Skeletal muscle satellite cell (primary cell): ENCODE measurements at regions not wholly inside any gene's neighbourhood (a gene's known extent, or its start where the extent isn't known, plus 50 kb on each side); places are given as distances from the start of the nearest gene placed in this dataset.
"Not testable (repeated sequence)": the region's sequence is repeated elsewhere in the genome, so short reads cannot be mapped to it uniquely, and the experiment has no call there.

Experiments used
- H3K27me3 ChIP-seq: 2 replicates; pipeline ENCODE4 v1.7.0; 2013; ENCODE audit warnings: low read length; ENCODE audit not compliant: control insufficient read depth, insufficient read depth
- H3K36me3 ChIP-seq: 2 replicates; pipeline ENCODE4 v1.7.0; 2013; ENCODE audit warnings: mild to moderate bottlenecking, control low read depth, low read length; ENCODE audit not compliant: insufficient read depth
- H3K4me1 ChIP-seq: 2 replicates; pipeline ENCODE4 v1.7.0; 2013; ENCODE audit warnings: low read length; ENCODE audit not compliant: control insufficient read depth, insufficient read depth
- H3K4me2 ChIP-seq: 2 replicates; pipeline ENCODE4 v1.7.0; 2013; ENCODE audit warnings: mild to moderate bottlenecking, low read length
- H3K4me3 ChIP-seq: 2 replicates; pipeline ENCODE4 v1.7.0; 2013; ENCODE audit warnings: low read length
- H3K9ac ChIP-seq: 2 replicates; pipeline ENCODE4 v1.7.0; 2013; ENCODE audit warnings: mild to moderate bottlenecking, low read depth, low read length, moderate library complexity
- H3K9me3 ChIP-seq: replicated peaks from 2 replicates; pipeline ENCODE4 v1.7.0; 2013; ENCODE audit warnings: mild to moderate bottlenecking, control low read depth, low read length

- no peaks in the 10 kb centered on the region for H3K9me3 ChIP-seq
- H3K36me3 ChIP-seq, result no peaks in the 10 kb centered on the region
- H3K4me3 ChIP-seq, result no peak overlapping the region
- H3K4me2 ChIP-seq, result peak overlapping the region; percentile 42
- peak overlapping the region; percentile 32 for H3K9ac ChIP-seq
- H3K4me1 ChIP-seq, result peaks cover 33% of the 10 kb centered on the region
- H3K27me3 ChIP-seq, result no peaks in the 10 kb centered on the region
Measured at GRCh38 chr7:17040716-17041115, 158.9 kb upstream of the AGR3 start.

DNA sequence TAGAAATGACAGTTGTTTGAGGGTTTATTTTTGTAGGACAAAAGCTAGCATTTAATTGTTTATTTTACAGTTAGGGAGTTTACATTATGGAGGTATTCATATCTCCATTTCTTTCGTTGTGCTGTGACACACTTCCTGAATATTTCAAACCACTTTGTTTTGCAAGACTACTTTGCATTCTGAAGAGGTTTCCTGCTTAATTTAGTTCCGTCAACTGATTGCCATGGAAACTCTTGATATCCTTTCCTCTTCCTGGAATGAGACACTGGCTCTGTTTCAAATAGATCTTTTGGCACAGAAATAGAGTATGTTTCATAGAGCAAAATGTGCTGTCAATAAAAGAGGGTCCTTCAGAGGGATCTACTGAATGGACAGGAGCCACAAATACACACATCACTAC, 159.5 kb upstream of the AGR3 start:
- H3K9ac ChIP-seq, result peak overlapping the region; percentile 46
- H3K4me3 ChIP-seq, result peak overlapping the region; percentile 19

GRCh38 chr7:17042211-17042610, 160.4 kb upstream of the AGR3 start:
- peak overlapping the region; percentile 46 for H3K9ac ChIP-seq
- H3K36me3 ChIP-seq, result no peaks in the 10 kb centered on the region
- H3K9me3 ChIP-seq, result no peaks in the 10 kb centered on the region
- no peaks in the 10 kb centered on the region for H3K27me3 ChIP-seq
- H3K4me3 ChIP-seq, result no peak overlapping the region
- H3K4me2 ChIP-seq, result peak overlapping the region; percentile 56
- peaks cover 33% of the 10 kb centered on the region for H3K4me1 ChIP-seq

More for the DNA sequence above, 159.5 kb upstream of the AGR3 start:
- no peaks in the 10 kb centered on the region for H3K27me3 ChIP-seq
- H3K4me1 ChIP-seq, result peaks cover 33% of the 10 kb centered on the region
- no peaks in the 10 kb centered on the region for H3K9me3 ChIP-seq
- no peaks in the 10 kb centered on the region for H3K36me3 ChIP-seq
- peak overlapping the region; percentile 56 for H3K4me2 ChIP-seq

DNA sequence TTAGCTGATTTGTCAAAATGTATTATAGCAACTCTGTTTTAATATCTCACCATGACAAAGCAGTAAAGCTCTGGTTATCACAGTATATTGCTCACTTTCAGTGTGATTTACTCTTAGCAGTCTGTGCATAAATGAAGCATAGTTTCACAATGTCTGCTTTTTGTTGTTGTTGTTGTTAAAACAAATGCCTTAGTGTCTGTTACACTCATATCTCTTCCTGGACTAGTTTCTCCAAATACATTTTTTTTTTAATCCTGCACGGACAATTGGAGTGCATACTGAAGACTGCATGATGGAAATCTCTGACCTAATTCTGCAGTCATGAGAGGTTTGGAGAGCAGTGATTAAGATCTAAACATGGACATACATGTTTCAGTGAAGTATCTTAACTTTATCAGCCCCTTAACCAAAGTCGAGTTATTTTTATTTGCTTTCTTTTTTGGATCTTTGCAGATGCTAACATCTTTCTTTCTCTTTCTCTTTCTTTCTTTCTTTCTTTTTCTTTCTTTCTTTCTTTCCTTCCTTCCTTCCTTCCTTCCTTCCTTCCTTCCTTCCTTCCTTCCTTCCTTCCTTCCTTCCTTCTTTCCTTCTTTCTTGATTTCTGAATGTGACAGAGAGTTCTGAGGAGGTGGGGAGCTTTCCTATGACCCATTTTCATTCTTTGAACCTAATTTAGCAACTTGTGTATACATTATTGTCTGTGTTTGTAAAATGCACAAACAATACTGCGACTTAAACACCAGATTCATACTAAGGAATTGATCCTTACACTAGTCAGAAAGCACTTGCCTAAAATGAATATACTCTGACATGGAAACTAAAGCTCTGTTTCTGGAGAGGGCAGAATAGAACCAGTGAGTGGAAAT, 161.5 kb upstream of the AGR3 start:
- no peaks in the 10 kb centered on the region for H3K27me3 ChIP-seq
- H3K4me3 ChIP-seq, result no peak overlapping the region
- peaks cover 33% of the 10 kb centered on the region for H3K4me1 ChIP-seq
- no peaks in the 10 kb centered on the region for H3K36me3 ChIP-seq
- peak overlapping the region; percentile 46 for H3K9ac ChIP-seq
- no peaks in the 10 kb centered on the region for H3K9me3 ChIP-seq
- peak overlapping the region; percentile 38 for H3K4me2 ChIP-seq

- H3K9me3 ChIP-seq, result no peaks in the 10 kb centered on the region
- no peaks in the 10 kb centered on the region for H3K36me3 ChIP-seq
- H3K4me3 ChIP-seq, result no peak overlapping the region
- no peak overlapping the region for H3K9ac ChIP-seq
- no peak overlapping the region for H3K4me2 ChIP-seq
- peaks cover 33% of the 10 kb centered on the region for H3K4me1 ChIP-seq
- H3K27me3 ChIP-seq, result no peaks in the 10 kb centered on the region
Measured at GRCh38 chr7:17044396-17044795, 162.6 kb upstream of the AGR3 start.

- H3K27me3 ChIP-seq, result no peaks in the 10 kb centered on the region
- H3K9me3 ChIP-seq, result no peaks in the 10 kb centered on the region
- no peak overlapping the region for H3K9ac ChIP-seq
- peaks cover 33% of the 10 kb centered on the region for H3K4me1 ChIP-seq
- no peak overlapping the region for H3K4me3 ChIP-seq
- no peak overlapping the region for H3K4me2 ChIP-seq
- H3K36me3 ChIP-seq, result no peaks in the 10 kb centered on the region
Measured at GRCh38 chr7:17044861-17045260, 163.1 kb upstream of the AGR3 start.

DNA sequence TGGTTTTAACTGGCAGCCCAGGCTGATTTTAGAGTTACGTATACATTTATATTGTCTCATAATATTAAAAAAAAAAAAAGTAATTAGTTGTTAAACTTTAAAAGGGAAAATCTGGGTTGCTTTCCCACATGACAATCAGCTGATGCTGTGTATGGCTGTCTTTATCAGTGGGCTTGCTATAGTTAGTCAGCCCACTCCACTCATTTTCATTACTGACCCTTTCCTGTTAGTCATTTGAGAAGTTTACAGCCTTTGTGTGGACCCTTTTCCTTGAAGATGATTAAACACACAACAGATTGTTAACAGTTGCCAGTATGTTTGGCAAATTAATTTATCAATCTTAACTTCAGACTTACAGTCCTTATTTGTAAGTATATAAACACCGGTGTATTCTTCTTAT, 164.5 kb upstream of the AGR3 start:
- Histone ChIP-seq H3K4me3 (no peak overlapping the region), H3K4me2 (no peak overlapping the region), H3K9ac (no peak overlapping the region), H3K9me3 (no peaks in the 10 kb centered on the region), H3K4me1 (peaks cover 25% of the 10 kb centered on the region), H3K36me3 (no peaks in the 10 kb centered on the region), H3K27me3 (no peaks in the 10 kb centered on the region)

DNA sequence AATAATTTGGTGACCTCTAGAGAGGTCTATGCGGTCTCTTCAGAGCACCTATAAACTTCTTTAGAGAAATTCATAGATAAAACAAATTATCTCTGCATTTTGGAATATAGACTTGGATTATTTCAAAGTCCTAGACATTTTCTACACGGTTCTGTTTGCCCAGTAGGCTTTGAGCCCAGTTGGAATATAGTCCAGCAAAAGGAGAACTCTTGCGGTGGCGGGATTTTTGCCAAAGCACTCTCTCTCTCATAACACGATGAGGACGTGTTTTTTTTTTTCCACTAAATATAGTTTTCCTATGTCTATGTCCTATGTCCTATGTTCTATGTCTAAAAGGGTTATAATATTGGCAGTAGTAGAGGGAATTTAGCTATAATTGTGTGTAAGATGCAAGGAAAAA, 164.9 kb upstream of the AGR3 start:
- H3K4me1 ChIP-seq, result peaks cover 21% of the 10 kb centered on the region
- H3K9me3 ChIP-seq, result no peaks in the 10 kb centered on the region
- H3K36me3 ChIP-seq, result no peaks in the 10 kb centered on the region
- no peak overlapping the region for H3K4me2 ChIP-seq
- H3K9ac ChIP-seq, result no peak overlapping the region
- H3K4me3 ChIP-seq, result no peak overlapping the region
- no peaks in the 10 kb centered on the region for H3K27me3 ChIP-seq

DNA sequence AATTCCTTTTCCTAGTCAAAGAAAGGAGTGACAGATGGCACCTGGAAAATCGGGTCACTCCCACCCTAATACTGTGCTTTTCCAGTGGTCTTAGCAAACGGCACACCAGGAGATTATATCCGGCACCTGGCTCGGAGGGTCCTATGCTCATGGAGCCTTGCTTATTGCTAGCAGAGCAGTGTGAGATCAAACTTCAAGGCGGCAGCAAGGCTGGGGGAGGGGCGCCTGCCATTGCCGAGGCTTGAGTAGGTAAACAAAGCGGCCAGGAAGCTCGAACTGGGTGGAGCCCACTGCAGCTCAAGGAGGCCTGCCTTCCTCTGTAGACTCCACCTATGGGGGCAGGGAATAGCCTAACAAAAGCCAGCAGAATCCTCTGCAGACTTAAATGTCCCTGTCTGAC, 171.4 kb upstream of the AGR3 start:
- peaks cover 18% of the 10 kb centered on the region for H3K4me1 ChIP-seq
- not testable (repeated sequence) for H3K9ac ChIP-seq, H3K9me3 ChIP-seq, H3K4me3 ChIP-seq, H3K4me2 ChIP-seq, H3K36me3 ChIP-seq, H3K27me3 ChIP-seq

GRCh38 chr7:17054206-17054605, 172.4 kb upstream of the AGR3 start:
- Histone ChIP-seq H3K9ac (no peak overlapping the region), H3K27me3 (no peaks in the 10 kb centered on the region), H3K9me3 (no peaks in the 10 kb centered on the region), H3K4me1 (peaks cover 27% of the 10 kb centered on the region), H3K4me3 (no peak overlapping the region), H3K36me3 (no peaks in the 10 kb centered on the region), H3K4me2 (no peak overlapping the region)

DNA sequence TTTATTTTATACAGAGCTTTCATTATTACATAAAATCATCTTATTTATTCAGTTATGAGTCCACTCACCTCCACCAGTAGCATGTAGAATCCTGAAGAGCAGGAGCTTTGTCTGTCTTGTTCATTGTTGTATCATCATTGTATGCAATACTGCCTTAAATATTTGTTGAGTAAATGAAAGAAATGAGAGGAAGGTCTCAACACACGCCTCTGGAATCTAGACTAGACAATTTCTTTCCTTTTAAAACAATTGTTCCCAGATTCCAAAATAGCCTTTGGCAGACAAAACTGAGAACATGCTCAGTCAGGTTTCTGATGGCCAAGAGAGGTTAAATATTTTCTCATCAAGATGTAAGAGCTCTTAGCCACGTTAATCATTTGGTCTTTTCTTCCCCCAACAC, 173.1 kb upstream of the AGR3 start:
- Histone ChIP-seq H3K4me2 (no peak overlapping the region), H3K27me3 (no peaks in the 10 kb centered on the region), H3K9me3 (no peaks in the 10 kb centered on the region), H3K9ac (no peak overlapping the region), H3K4me1 (peaks cover 28% of the 10 kb centered on the region), H3K4me3 (no peak overlapping the region), H3K36me3 (no peaks in the 10 kb centered on the region)

- peaks cover 28% of the 10 kb centered on the region for H3K4me1 ChIP-seq
- H3K4me2 ChIP-seq, result no peak overlapping the region
- no peak overlapping the region for H3K4me3 ChIP-seq
- H3K9ac ChIP-seq, result no peak overlapping the region
- no peaks in the 10 kb centered on the region for H3K27me3 ChIP-seq
- H3K9me3 ChIP-seq, result no peaks in the 10 kb centered on the region
- no peaks in the 10 kb centered on the region for H3K36me3 ChIP-seq
Measured at GRCh38 chr7:17055596-17055995, 173.8 kb upstream of the AGR3 start.
